Activated T-helper 1 cell treated with Interleukin-2 at 50 U/mL for 16 hours (primary cell): ENCODE measurements at regions not wholly inside any gene's neighbourhood (a gene's known extent, or its start where the extent isn't known, plus 50 kb on each side); places are given as distances from the start of the nearest gene placed in this dataset.

Experiments used
- DNase-seq: peaks from one replicate; pipeline ENCODE4 v3.0.0-alpha.2; 2020; ENCODE audit warnings: low read depth

- DNase-seq = no peak
Observed at GRCh38 chr9:38158628-38159027, 89.6 kb upstream of the SHB start.

- no peak for DNase-seq
Observed at GRCh38 chr9:38157711-38158110, 88.7 kb upstream of the SHB start.

GRCh38 chr9:38154501-38155421 is 85.7 kb upstream of the SHB start:
- no peak for DNase-seq

GRCh38 chr9:38153910-38154291 is 84.9 kb upstream of the SHB start:
- DNase-seq = no peak

- no peak for DNase-seq
Observed at GRCh38 chr9:38153152-38153909, 84.3 kb upstream of the SHB start.

GRCh38 chr9:38149647-38150046 is 80.6 kb upstream of the SHB start:
- no peak for DNase-seq

GRCh38 chr9:38146844-38147243 is 77.8 kb upstream of the SHB start:
- DNase-seq = no peak

- no peak for DNase-seq
Observed at GRCh38 chr9:38145526-38146053, 76.6 kb upstream of the SHB start.

GRCh38 chr9:38144421-38144820 is 75.4 kb upstream of the SHB start:
- DNase-seq = no peak

- DNase-seq = no peak
Observed at GRCh38 chr9:38141746-38142591, 72.9 kb upstream of the SHB start.

GRCh38 chr9:38138276-38138675 is 69.2 kb upstream of the SHB start:
- DNase-seq = no peak

- DNase-seq = no peak
Observed at GRCh38 chr9:38137342-38137741, 68.3 kb upstream of the SHB start.

- DNase-seq = no peak
Observed at GRCh38 chr9:38136386-38136785, 67.4 kb upstream of the SHB start.

- DNase-seq = no peak
Observed at GRCh38 chr9:38134611-38135237, 65.7 kb upstream of the SHB start.

- DNase-seq = no peak
Observed at GRCh38 chr9:38133595-38133994, 64.6 kb upstream of the SHB start.

GRCh38 chr9:38132956-38133355 is 63.9 kb upstream of the SHB start:
- no peak for DNase-seq

- DNase-seq = no peak
Observed at GRCh38 chr9:38131729-38132128, 62.7 kb upstream of the SHB start.

GRCh38 chr9:38130724-38131123 is 61.7 kb upstream of the SHB start:
- no peak for DNase-seq

GRCh38 chr9:38129366-38129765 is 60.3 kb upstream of the SHB start:
- no peak for DNase-seq

- no peak for DNase-seq
Observed at GRCh38 chr9:38128752-38129270, 59.8 kb upstream of the SHB start.

GRCh38 chr9:38127271-38127839 is 58.3 kb upstream of the SHB start:
- DNase-seq = no peak
